ENCODE measurements at regions not wholly inside any gene's neighbourhood (a gene's known extent, or its start where the extent isn't known, plus 50 kb on each side); places are given as distances from the start of the nearest gene placed in this dataset.

GRCh38 chrX:33385546-33385945, 174.2 kb upstream of the DMD start:
- H3K36me3 Mint-ChIP-seq (ENCODE audit: low read depth): no peaks in the 10 kb centered on the region
- Histone ChIP-seq H3K4me3 (ENCODE audit: low read length) (no peak overlapping the region), H3K9me3 (ENCODE audit: control insufficient read depth, low read length) (no peaks in the 10 kb centered on the region), H3K9ac (ENCODE audit: extremely low read depth, low read length, poor library complexity, severe bottlenecking) (no peak overlapping the region), H3K36me3 (ENCODE audit: control insufficient read depth, insufficient read depth, low read length) (no peaks in the 10 kb centered on the region), H3K4me1 (ENCODE audit: control insufficient read depth, insufficient read depth, low read length) (no peaks in the 10 kb centered on the region), H3K27ac (ENCODE audit: low read depth, low read length) (no peak overlapping the region), H3K27me3 (ENCODE audit: control insufficient read depth, insufficient read depth, low read length, poor library complexity, severe bottlenecking) (no peaks in the 10 kb centered on the region)
- TF ChIP-seq CTCF (conservative IDR thresholded peaks at IDR 0.05): no peak
- H3K27me3 Mint-ChIP-seq (ENCODE audit: insufficient read depth): no peaks in the 10 kb centered on the region
- no peaks in the 10 kb centered on the region for H3K9me3 Mint-ChIP-seq
- H3K4me3 Mint-ChIP-seq: no peak overlapping the region
- WGBS, 2 experiments (ENCODE audit: insufficient coverage in 1 of 2, insufficient read length in 1 of 2): 95% methylated on average over 2 of the region's 2 CpGs; no CpG with 5 or more reads in 1 of the 2 experiments
- no peak overlapping the region for H3K27ac Mint-ChIP-seq
- no peaks in the 10 kb centered on the region for H3K4me1 Mint-ChIP-seq
- no peak for DNase-seq

GRCh38 chrX:33379839-33380238, 168.5 kb upstream of the DMD start:
- no peak for DNase-seq
- Mint-ChIP-seq H3K9me3 (no peaks in the 10 kb centered on the region), H3K36me3 (ENCODE audit: low read depth) (no peaks in the 10 kb centered on the region), H3K4me3 (no peak overlapping the region), H3K27me3 (ENCODE audit: insufficient read depth) (no peaks in the 10 kb centered on the region), H3K4me1 (no peaks in the 10 kb centered on the region), H3K27ac (no peak overlapping the region)
- no peaks in the 10 kb centered on the region for H3K36me3 ChIP-seq (ENCODE audit: control insufficient read depth, insufficient read depth, low read length)
- H3K9me3 ChIP-seq (ENCODE audit: control insufficient read depth, low read length): no peaks in the 10 kb centered on the region
- H3K9ac ChIP-seq (ENCODE audit: extremely low read depth, low read length, poor library complexity, severe bottlenecking): no peak overlapping the region
- H3K4me1 ChIP-seq (ENCODE audit: control insufficient read depth, insufficient read depth, low read length): no peaks in the 10 kb centered on the region
- TF ChIP-seq CTCF (conservative IDR thresholded peaks at IDR 0.05): no peak
- H3K27ac ChIP-seq (ENCODE audit: low read depth, low read length): no peak overlapping the region
- H3K4me3 ChIP-seq (ENCODE audit: low read length): no peak overlapping the region
- H3K27me3 ChIP-seq (ENCODE audit: control insufficient read depth, insufficient read depth, low read length, poor library complexity, severe bottlenecking): no peaks in the 10 kb centered on the region
- WGBS, 2 experiments (ENCODE audit: insufficient coverage in 1 of 2, insufficient read length in 1 of 2): 92% methylated on average over 4 of the region's 4 CpGs; no CpG with 5 or more reads in 1 of the 2 experiments

DNA sequence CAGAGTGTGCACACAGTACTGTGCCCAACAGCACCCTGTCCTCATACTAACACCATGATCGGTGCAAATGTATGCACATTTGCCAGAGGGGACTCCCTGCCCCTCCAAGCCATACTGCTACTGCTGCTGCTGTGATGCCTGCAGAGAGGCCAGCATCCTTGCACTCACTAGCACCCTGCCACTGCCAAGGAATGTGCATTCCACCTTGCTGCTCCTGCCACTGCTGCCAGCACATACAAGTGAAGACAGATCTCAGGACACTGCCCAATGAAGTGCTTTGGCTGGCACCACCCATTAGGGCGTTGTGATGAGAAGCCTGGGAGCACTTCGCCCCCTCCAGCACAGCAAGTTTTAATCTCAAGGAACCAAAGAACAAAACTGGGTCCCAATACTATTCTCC, 146.3 kb upstream of the DMD start:
- 88% methylated on average over 3 of the region's 3 CpGs; no CpG with 5 or more reads in 1 of the 2 experiments for WGBS, 2 experiments (ENCODE audit: insufficient coverage in 1 of 2, insufficient read length in 1 of 2)
- H3K36me3 Mint-ChIP-seq (ENCODE audit: low read depth): no peaks in the 10 kb centered on the region
- H3K27me3 Mint-ChIP-seq (ENCODE audit: insufficient read depth): no peaks in the 10 kb centered on the region
- no peak overlapping the region for H3K4me3 ChIP-seq (ENCODE audit: low read length)
- no peaks in the 10 kb centered on the region for H3K36me3 ChIP-seq (ENCODE audit: control insufficient read depth, insufficient read depth, low read length)
- no peak overlapping the region for H3K4me3 Mint-ChIP-seq
- no peak for TF ChIP-seq CTCF (conservative IDR thresholded peaks at IDR 0.05)
- H3K9me3 Mint-ChIP-seq: peaks cover under 1% of the 10 kb centered on the region
- no peaks in the 10 kb centered on the region for H3K4me1 ChIP-seq (ENCODE audit: control insufficient read depth, insufficient read depth, low read length)
- H3K27ac Mint-ChIP-seq: no peak overlapping the region
- H3K9me3 ChIP-seq (ENCODE audit: control insufficient read depth, low read length): no peaks in the 10 kb centered on the region
- H3K4me1 Mint-ChIP-seq: no peaks in the 10 kb centered on the region
- DNase-seq: no peak
- H3K9ac ChIP-seq (ENCODE audit: extremely low read depth, low read length, poor library complexity, severe bottlenecking): no peak overlapping the region
- no peaks in the 10 kb centered on the region for H3K27me3 ChIP-seq (ENCODE audit: control insufficient read depth, insufficient read depth, low read length, poor library complexity, severe bottlenecking)
- H3K27ac ChIP-seq (ENCODE audit: low read depth, low read length): no peak overlapping the region
